ENCODE measurements at regions not wholly inside any gene's neighbourhood (a gene's known extent, or its start where the extent isn't known, plus 50 kb on each side); places are given as distances from the start of the nearest gene placed in this dataset.

GRCh38 chr11:28476049-28476448, 367.9 kb downstream of the METTL15 start:
- no peak for DNase-seq (ENCODE audit: low spot score)

- no peak for DNase-seq (ENCODE audit: low spot score)
Observed at GRCh38 chr11:28472904-28473303, 364.7 kb downstream of the METTL15 start.

- DNase-seq (ENCODE audit: low spot score), result no peak
Observed at GRCh38 chr11:28471537-28471936, 363.3 kb downstream of the METTL15 start.

- no peak for DNase-seq (ENCODE audit: low spot score)
Observed at GRCh38 chr11:28470180-28470579, 362.0 kb downstream of the METTL15 start.

- no peak for DNase-seq (ENCODE audit: low spot score)
Observed at GRCh38 chr11:28466506-28466905, 358.3 kb downstream of the METTL15 start.

- DNase-seq (ENCODE audit: low spot score), result no peak
Observed at GRCh38 chr11:28464252-28464867, 356.2 kb downstream of the METTL15 start.

- no peak for DNase-seq (ENCODE audit: low spot score)
Observed at GRCh38 chr11:28463826-28464225, 355.6 kb downstream of the METTL15 start.

GRCh38 chr11:28461846-28462245, 353.7 kb downstream of the METTL15 start:
- DNase-seq (ENCODE audit: low spot score), result no peak

- no peak for DNase-seq (ENCODE audit: low spot score)
Observed at GRCh38 chr11:28461338-28461737, 353.1 kb downstream of the METTL15 start.

- DNase-seq (ENCODE audit: low spot score), result no peak
Observed at GRCh38 chr11:28460348-28460747, 352.2 kb downstream of the METTL15 start.

GRCh38 chr11:28459912-28460311, 351.7 kb downstream of the METTL15 start:
- DNase-seq (ENCODE audit: low spot score), result no peak

GRCh38 chr11:28457481-28458065, 349.4 kb downstream of the METTL15 start:
- DNase-seq (ENCODE audit: low spot score), result no peak

- no peak for DNase-seq (ENCODE audit: low spot score)
Observed at GRCh38 chr11:28448186-28448585, 340.0 kb downstream of the METTL15 start.

GRCh38 chr11:28447226-28447625, 339.0 kb downstream of the METTL15 start:
- no peak for DNase-seq (ENCODE audit: low spot score)

GRCh38 chr11:28442131-28442530, 333.9 kb downstream of the METTL15 start:
- DNase-seq (ENCODE audit: low spot score), result no peak

- no peak for DNase-seq (ENCODE audit: low spot score)
Observed at GRCh38 chr11:28439403-28439802, 331.2 kb downstream of the METTL15 start.

- DNase-seq (ENCODE audit: low spot score), result no peak
Observed at GRCh38 chr11:28420099-28420498, 311.9 kb downstream of the METTL15 start.

- DNase-seq (ENCODE audit: low spot score), result no peak
Observed at GRCh38 chr11:28417601-28418323, 309.6 kb downstream of the METTL15 start.

- no peak for DNase-seq (ENCODE audit: low spot score)
Observed at GRCh38 chr11:28412029-28412428, 303.8 kb downstream of the METTL15 start.

GRCh38 chr11:28401446-28401845, 293.3 kb downstream of the METTL15 start:
- DNase-seq (ENCODE audit: low spot score), result no peak

GRCh38 chr11:28400331-28401100, 292.3 kb downstream of the METTL15 start:
- no peak for DNase-seq (ENCODE audit: low spot score)

GRCh38 chr11:28393348-28393747, 285.2 kb downstream of the METTL15 start:
- DNase-seq (ENCODE audit: low spot score), result no peak

- DNase-seq (ENCODE audit: low spot score), result no peak
Observed at GRCh38 chr11:28384418-28384817, 276.2 kb downstream of the METTL15 start.
